Keratinocyte (primary cell): ENCODE measurements at regions not wholly inside any gene's neighbourhood (a gene's known extent, or its start where the extent isn't known, plus 50 kb on each side); places are given as distances from the start of the nearest gene placed in this dataset.
A peak's percentile ranks its signal among the peaks of the same experiment; 100 is the strongest.

Experiments
- DNase-seq: peaks from one replicate; pipeline ENCODE4 v3.0.0-alpha.2; 2011; ENCODE audit warnings: low read depth, missing footprints, low spot score
- FAIRE-seq: peaks from 2 replicates; lab custom pipeline; 2011; peaks lifted over from hg19 to GRCh38; lab: Jason Lieb, UNC
- H2AFZ ChIP-seq: 2 replicates; pipeline ENCODE4 v1.6.0; 2012; ENCODE audit warnings: low read length, control low read depth, inconsistent platforms; ENCODE audit not compliant: control insufficient read depth
- H3K27ac ChIP-seq: 2 replicates; pipeline ENCODE4 v1.5.1; 2011; ENCODE audit warnings: low read length; ENCODE audit not compliant: control insufficient read depth, insufficient read depth
- H3K27me3 ChIP-seq: 3 replicates; pipeline ENCODE4 v1.6.0; 2011; ENCODE audit warnings: low read length; ENCODE audit not compliant: control insufficient read depth, insufficient read depth; ENCODE audit errors: extremely low read depth
- H3K36me3 ChIP-seq, 2 experiments: 2 replicates in 1 of 2; 3 replicates in 1 of 2; pipeline ENCODE4 v1.5.1; 2011; ENCODE audit warnings: low read length in 2 of 2, mild to moderate bottlenecking in 1 of 2; ENCODE audit not compliant: control insufficient read depth in 2 of 2, insufficient read depth in 2 of 2; ENCODE audit errors: extremely low read depth in 1 of 2
- H3K4me1 ChIP-seq: 3 replicates; pipeline ENCODE4 v1.5.1; 2011; ENCODE audit warnings: low read length; ENCODE audit not compliant: control insufficient read depth, insufficient read depth; ENCODE audit errors: extremely low read depth
- H3K4me2 ChIP-seq: 3 replicates; pipeline ENCODE4 v1.6.0; 2011; ENCODE audit warnings: low read depth, low read length; ENCODE audit not compliant: control insufficient read depth, insufficient read depth; ENCODE audit errors: extremely low read depth
- H3K4me3 ChIP-seq, 3 experiments: fragments of 200-600 bp in 1 of 3; sonication (generic) in 1 of 3; 2 replicates in 2 of 3; 3 replicates in 1 of 3; pipeline ENCODE4 v1.5.1; 2011 to 2016; ENCODE audit warnings: low read length in 3 of 3, mild to moderate bottlenecking in 3 of 3, control low read depth in 2 of 3, inconsistent platforms in 1 of 3, low read depth in 1 of 3, mixed read lengths in 1 of 3, mixed run types in 1 of 3, moderate library complexity in 1 of 3; ENCODE audit not compliant: control insufficient read depth in 2 of 3, insufficient read depth in 2 of 3; ENCODE audit errors: extremely low read depth in 1 of 3
- H3K79me2 ChIP-seq: 2 replicates; pipeline ENCODE4 v1.6.0; 2012; ENCODE audit warnings: low read length; ENCODE audit not compliant: control insufficient read depth, insufficient read depth
- H3K9ac ChIP-seq: 3 replicates; pipeline ENCODE4 v1.6.0; 2011; ENCODE audit warnings: low read length; ENCODE audit not compliant: control insufficient read depth, insufficient read depth; ENCODE audit errors: extremely low read depth
- H3K9me1 ChIP-seq: 3 replicates; pipeline ENCODE4 v1.6.0; 2011; ENCODE audit warnings: low read length; ENCODE audit not compliant: control insufficient read depth, insufficient read depth; ENCODE audit errors: extremely low read depth
- H3K9me3 ChIP-seq: 2 replicates; pipeline ENCODE4 v1.5.1; 2012; ENCODE audit warnings: low read depth, low read length; ENCODE audit not compliant: control insufficient read depth
- H4K20me1 ChIP-seq: 3 replicates; pipeline ENCODE4 v1.6.0; 2011; ENCODE audit warnings: low read length; ENCODE audit not compliant: control insufficient read depth, insufficient read depth; ENCODE audit errors: extremely low read depth
- EZH2 ChIP-seq: IDR thresholded peaks from one replicate; pipeline ENCODE4 v1.6.1; 2012; ENCODE audit warnings: inconsistent platforms, mild to moderate bottlenecking, low read length, moderate library complexity
- dilution Hi-C: fragments of 300-500 bp; cut with MboI; formaldehyde crosslinking; loops from one replicate; pipeline ENCODE4 v1.7.0; 2020; ENCODE audit warnings: low sequenced_read_pairs; ENCODE audit not compliant: extremely low pct_ligation_motif_present
- TF ChIP-seq, protein P1 (sequence below), 3 experiments: IDR thresholded peaks in 1 of 3; conservative IDR thresholded peaks in 1 of 3; optimal IDR thresholded peaks in 1 of 3; 2 replicates in 2 of 3; 3 replicates in 1 of 3; pipeline versions ENCODE3 to v1.5.1; 2011; ENCODE audit warnings: low read length in 3 of 3, mild to moderate bottlenecking in 3 of 3, moderate library complexity in 2 of 3, control low read depth in 1 of 3, inconsistent platforms in 1 of 3; ENCODE audit not compliant: insufficient read depth in 2 of 3; ENCODE audit errors: extremely low read depth in 1 of 3

DNA sequence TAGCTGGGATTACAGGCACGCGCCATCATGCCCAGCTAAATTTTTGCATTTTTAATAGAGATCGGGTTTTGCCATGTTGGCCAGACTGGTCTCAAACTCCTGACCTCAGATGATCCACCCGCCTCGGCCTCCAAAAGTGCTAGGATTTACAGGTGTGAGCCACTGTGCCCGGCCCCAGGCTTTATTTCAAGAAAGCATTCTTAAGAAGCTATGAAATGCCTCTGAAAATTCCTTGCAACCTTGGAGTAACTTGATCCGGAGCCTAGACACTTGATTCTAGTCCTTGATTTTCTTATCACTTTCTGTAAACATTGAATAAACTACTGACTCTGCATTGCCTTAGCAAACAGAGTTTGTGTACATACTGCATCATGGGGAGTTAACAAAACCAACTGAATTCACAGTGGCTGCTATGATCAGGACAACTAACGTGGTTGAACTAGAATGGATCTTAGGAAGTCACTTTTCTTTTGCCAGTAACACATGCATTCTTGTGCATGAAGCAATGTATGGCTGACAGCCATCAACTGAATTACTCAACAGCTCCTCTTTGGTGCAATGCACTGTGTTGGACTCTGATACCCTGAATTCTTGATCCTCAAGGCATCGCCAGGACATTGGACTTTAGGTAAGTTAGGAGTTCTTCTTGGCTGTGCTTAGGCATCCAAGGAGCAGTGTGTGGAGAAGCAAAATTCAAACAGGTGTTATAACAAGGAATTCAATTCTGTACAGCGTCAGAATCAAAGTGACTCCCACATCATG lies 102.8 kb upstream of the TMEM170B start:
- H2AFZ ChIP-seq, result no peak overlapping the region
- dilution Hi-C loops, result no loop called here
- H3K36me3 ChIP-seq, result no peaks in the 10 kb centered on the region
- DNase-seq, result no peak
- FAIRE-seq, result peak; percentile 81
- no peak for TF ChIP-seq EZH2
- H3K9ac ChIP-seq, result no peak overlapping the region
- peaks cover 14% of the 10 kb centered on the region for H3K4me1 ChIP-seq
- H3K27ac ChIP-seq, result no peak overlapping the region
- no peaks in the 10 kb centered on the region for H3K9me3 ChIP-seq
- no peaks in the 10 kb centered on the region for H3K27me3 ChIP-seq
- no peak overlapping the region for H3K4me3 ChIP-seq
- no peaks in the 10 kb centered on the region for H4K20me1 ChIP-seq
- H3K4me2 ChIP-seq, result no peak overlapping the region
- H3K9me1 ChIP-seq, result no peaks in the 10 kb centered on the region
- no peaks in the 10 kb centered on the region for H3K79me2 ChIP-seq

DNA sequence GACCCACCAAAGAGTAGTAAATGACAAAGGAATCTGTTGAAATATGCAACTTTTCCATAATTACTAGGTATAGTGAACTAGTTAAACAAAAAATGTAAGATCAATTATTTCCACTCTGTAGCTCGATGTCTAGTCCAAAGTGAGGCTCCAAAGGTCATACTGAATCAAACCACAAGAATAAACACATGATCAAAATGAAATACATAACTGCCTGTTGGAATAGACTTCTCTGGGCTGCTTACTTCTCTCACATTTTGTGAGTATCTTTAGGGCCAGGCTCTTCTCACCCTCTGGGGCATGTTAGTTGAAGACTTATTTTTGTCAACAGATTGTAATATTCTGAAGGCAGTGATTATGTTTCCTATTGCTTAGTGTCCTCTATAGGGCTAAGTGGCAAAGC lies 103.7 kb upstream of the TMEM170B start:
- Histone ChIP-seq H4K20me1 (no peaks in the 10 kb centered on the region), H3K9ac (no peak overlapping the region), H3K4me2 (no peak overlapping the region), H3K79me2 (no peaks in the 10 kb centered on the region), H3K4me1 (peaks cover 14% of the 10 kb centered on the region), H3K36me3 (no peaks in the 10 kb centered on the region), H3K9me3 (no peaks in the 10 kb centered on the region), H3K27me3 (no peaks in the 10 kb centered on the region), H3K27ac (no peak overlapping the region), H3K9me1 (no peaks in the 10 kb centered on the region), H2AFZ (no peak overlapping the region), H3K4me3 (no peak overlapping the region)
- dilution Hi-C loops, result no loop called here
- TF ChIP-seq, protein P1, sequence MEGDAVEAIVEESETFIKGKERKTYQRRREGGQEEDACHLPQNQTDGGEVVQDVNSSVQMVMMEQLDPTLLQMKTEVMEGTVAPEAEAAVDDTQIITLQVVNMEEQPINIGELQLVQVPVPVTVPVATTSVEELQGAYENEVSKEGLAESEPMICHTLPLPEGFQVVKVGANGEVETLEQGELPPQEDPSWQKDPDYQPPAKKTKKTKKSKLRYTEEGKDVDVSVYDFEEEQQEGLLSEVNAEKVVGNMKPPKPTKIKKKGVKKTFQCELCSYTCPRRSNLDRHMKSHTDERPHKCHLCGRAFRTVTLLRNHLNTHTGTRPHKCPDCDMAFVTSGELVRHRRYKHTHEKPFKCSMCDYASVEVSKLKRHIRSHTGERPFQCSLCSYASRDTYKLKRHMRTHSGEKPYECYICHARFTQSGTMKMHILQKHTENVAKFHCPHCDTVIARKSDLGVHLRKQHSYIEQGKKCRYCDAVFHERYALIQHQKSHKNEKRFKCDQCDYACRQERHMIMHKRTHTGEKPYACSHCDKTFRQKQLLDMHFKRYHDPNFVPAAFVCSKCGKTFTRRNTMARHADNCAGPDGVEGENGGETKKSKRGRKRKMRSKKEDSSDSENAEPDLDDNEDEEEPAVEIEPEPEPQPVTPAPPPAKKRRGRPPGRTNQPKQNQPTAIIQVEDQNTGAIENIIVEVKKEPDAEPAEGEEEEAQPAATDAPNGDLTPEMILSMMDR (optimal IDR thresholded peaks at IDR 0.05 in 1 of 3, IDR thresholded peaks at IDR 0.05 in 1 of 3, conservative IDR thresholded peaks at IDR 0.05 in 1 of 3; ENCODE audit: extremely low read depth in 1 of 3, insufficient read depth in 2 of 3, low read length in 3 of 3), result no peak
- no peak for TF ChIP-seq EZH2
- no peak for DNase-seq
- no peak for FAIRE-seq
